Endodermal cell (in vitro differentiated cells): ENCODE measurements at regions not wholly inside any gene's neighbourhood (a gene's known extent, or its start where the extent isn't known, plus 50 kb on each side); places are given as distances from the start of the nearest gene placed in this dataset.
"Not testable (repeated sequence)": the region's sequence is repeated elsewhere in the genome, so short reads cannot be mapped to it uniquely, and the experiment has no call there.

Experiments used
- DNase-seq: peaks from one replicate; pipeline ENCODE4 v3.0.0-alpha.2; 2017
- H3K27ac ChIP-seq: 2 replicates; pipeline ENCODE4 v1.5.1; 2013; ENCODE audit warnings: mild to moderate bottlenecking, low read depth, low read length, moderate library complexity
- H3K27me3 ChIP-seq: 2 replicates; pipeline ENCODE4 v1.6.1; 2013; ENCODE audit warnings: mild to moderate bottlenecking, low read length, moderate library complexity; ENCODE audit not compliant: insufficient read depth, control insufficient read depth, poor library complexity, severe bottlenecking
- H3K36me3 ChIP-seq: 2 replicates; pipeline ENCODE4 v1.7.0; 2013; ENCODE audit warnings: mild to moderate bottlenecking, low read length, moderate library complexity; ENCODE audit not compliant: control insufficient read depth, insufficient read depth
- H3K4me1 ChIP-seq: one replicate; pipeline ENCODE4 v1.7.0; 2013; ENCODE audit warnings: low read length; ENCODE audit not compliant: control insufficient read depth, insufficient read depth
- H3K4me3 ChIP-seq: 2 replicates; pipeline ENCODE4 v1.5.1; 2013; ENCODE audit warnings: mild to moderate bottlenecking, low read length, moderate library complexity
- H3K9ac ChIP-seq: 2 replicates; pipeline ENCODE4 v1.6.1; 2013; ENCODE audit warnings: mild to moderate bottlenecking, low read length, moderate library complexity; ENCODE audit not compliant: poor library complexity, severe bottlenecking; ENCODE audit errors: extremely low read depth
- H3K9me3 ChIP-seq: 2 replicates; pipeline ENCODE4 v1.6.1; 2013; ENCODE audit warnings: mild to moderate bottlenecking, low read length, moderate library complexity; ENCODE audit not compliant: control insufficient read depth
- H3K27ac Mint-ChIP-seq: 2 replicates; pipeline ENCODE4 v1.8.0; 2020; ENCODE audit warnings: mixed read lengths
- H3K27me3 Mint-ChIP-seq: 2 replicates; pipeline ENCODE4 v1.8.0; 2021; ENCODE audit warnings: mild to moderate bottlenecking, mixed read lengths; ENCODE audit not compliant: insufficient read depth
- H3K36me3 Mint-ChIP-seq: 2 replicates; pipeline ENCODE4 v1.8.0; 2020; ENCODE audit warnings: low read depth, mixed read lengths
- H3K4me1 Mint-ChIP-seq: 2 replicates; pipeline ENCODE4 v1.8.0; 2020; ENCODE audit warnings: mixed read lengths
- H3K4me3 Mint-ChIP-seq: 2 replicates; pipeline ENCODE4 v1.8.0; 2020; ENCODE audit warnings: mild to moderate bottlenecking, moderate library complexity, mixed read lengths
- H3K9me3 Mint-ChIP-seq: 2 replicates; pipeline ENCODE4 v1.8.0; 2020; ENCODE audit warnings: mild to moderate bottlenecking, mixed read lengths
- CTCF ChIP-seq: fragments of 200-600 bp; sonication (generic); conservative IDR thresholded peaks from 2 replicates; pipeline ENCODE4 v1.5.0; 2021; ENCODE audit warnings: antibody characterized with exemption, mild to moderate bottlenecking
- WGBS, 2 experiments: methylation state at CpG; one replicate each; pipeline versions ENCODE4 v1.1.5 to v1.1.7; 2013; ENCODE audit warnings: missing lambda C conversion rate in 2 of 2, mixed read lengths in 1 of 2; ENCODE audit not compliant: insufficient coverage in 1 of 2, insufficient read length in 1 of 2; 5-methylcytosine and 5-hydroxymethylcytosine counted together

- H3K27me3 Mint-ChIP-seq: no peaks in the 10 kb centered on the region
- peaks cover 14% of the 10 kb centered on the region for H3K9me3 Mint-ChIP-seq
- Histone ChIP-seq H3K27ac (no peak overlapping the region), H3K9ac (no peak overlapping the region), H3K4me1 (no peaks in the 10 kb centered on the region), H3K9me3 (peaks cover 6% of the 10 kb centered on the region), H3K4me3 (no peak overlapping the region), H3K27me3 (no peaks in the 10 kb centered on the region), H3K36me3 (no peaks in the 10 kb centered on the region)
- H3K4me3 Mint-ChIP-seq: no peak overlapping the region
- WGBS, 2 experiments: 87 to 93% methylated on average over 10 to 11 of the region's 11 CpGs
- no peak for DNase-seq
- H3K36me3 Mint-ChIP-seq: no peaks in the 10 kb centered on the region
- peaks cover 10% of the 10 kb centered on the region for H3K4me1 Mint-ChIP-seq
- no peak for TF ChIP-seq CTCF
- no peak overlapping the region for H3K27ac Mint-ChIP-seq
These were observed 819.9 kb upstream of the SLITRK1 start for GRCh38 chr13:84702174-84702573.

- H3K27me3 Mint-ChIP-seq, H3K27ac Mint-ChIP-seq, H3K36me3 Mint-ChIP-seq, H3K27ac ChIP-seq, H3K4me3 Mint-ChIP-seq, H3K4me1 Mint-ChIP-seq, H3K9me3 ChIP-seq, H3K27me3 ChIP-seq, H3K4me3 ChIP-seq, H3K9ac ChIP-seq, H3K4me1 ChIP-seq, DNase-seq, H3K36me3 ChIP-seq: not testable (repeated sequence)
- peaks cover 14% of the 10 kb centered on the region for H3K9me3 Mint-ChIP-seq
- 96 to 100% methylated on average over 1 of the region's 1 CpG for WGBS, 2 experiments
These were observed 815.3 kb upstream of the SLITRK1 start for GRCh38 chr13:84697591-84697990.

GRCh38 chr13:84686973-84687372 lies 804.7 kb upstream of the SLITRK1 start:
- no peaks in the 10 kb centered on the region for H3K9me3 ChIP-seq
- H3K9me3 Mint-ChIP-seq: no peaks in the 10 kb centered on the region
- no peak overlapping the region for H3K27ac ChIP-seq
- no peaks in the 10 kb centered on the region for H3K36me3 Mint-ChIP-seq
- DNase-seq: no peak
- H3K4me1 Mint-ChIP-seq: peaks cover 3% of the 10 kb centered on the region
- no peak overlapping the region for H3K9ac ChIP-seq
- H3K27ac Mint-ChIP-seq: no peak overlapping the region
- H3K4me1 ChIP-seq: no peaks in the 10 kb centered on the region
- H3K4me3 ChIP-seq: no peak overlapping the region
- no peaks in the 10 kb centered on the region for H3K27me3 Mint-ChIP-seq
- no peaks in the 10 kb centered on the region for H3K27me3 ChIP-seq
- TF ChIP-seq CTCF: no peak
- H3K4me3 Mint-ChIP-seq: no peak overlapping the region
- WGBS, 2 experiments: 92 to 94% methylated on average over 2 to 5 of the region's 5 CpGs
- H3K36me3 ChIP-seq: no peaks in the 10 kb centered on the region

- 89% methylated on average over 1 of the region's 1 CpG for WGBS, 2 experiments
- H3K36me3 Mint-ChIP-seq: no peaks in the 10 kb centered on the region
- DNase-seq: no peak
- no peaks in the 10 kb centered on the region for H3K4me1 ChIP-seq
- no peak overlapping the region for H3K27ac Mint-ChIP-seq
- no peaks in the 10 kb centered on the region for H3K27me3 Mint-ChIP-seq
- no peak for TF ChIP-seq CTCF
- H3K4me3 Mint-ChIP-seq: no peak overlapping the region
- no peak overlapping the region for H3K9ac ChIP-seq
- no peaks in the 10 kb centered on the region for H3K36me3 ChIP-seq
- no peaks in the 10 kb centered on the region for H3K9me3 ChIP-seq
- no peaks in the 10 kb centered on the region for H3K27me3 ChIP-seq
- no peak overlapping the region for H3K4me3 ChIP-seq
- no peaks in the 10 kb centered on the region for H3K9me3 Mint-ChIP-seq
- H3K27ac ChIP-seq: no peak overlapping the region
- H3K4me1 Mint-ChIP-seq: peaks cover 3% of the 10 kb centered on the region
These were observed 804.2 kb upstream of the SLITRK1 start for GRCh38 chr13:84686458-84686857.
